ENCODE measurements at regions not wholly inside any gene's neighbourhood (a gene's known extent, or its start where the extent isn't known, plus 50 kb on each side); places are given as distances from the start of the nearest gene placed in this dataset.
"Not testable (repeated sequence)": the region's sequence is repeated elsewhere in the genome, so short reads cannot be mapped to it uniquely, and the experiment has no call there.

GRCh38 chr1:95893921-95894320 lies 659.9 kb downstream of the RWDD3 start:
- no peaks in the 10 kb centered on the region for H3K27me3 ChIP-seq (ENCODE audit: control insufficient read depth, insufficient read depth, low read length)
- WGBS (ENCODE audit: insufficient coverage): 96% methylated on average over 2 of the region's 2 CpGs
- no peaks in the 10 kb centered on the region for H3K27me3 Mint-ChIP-seq (ENCODE audit: low read depth in 2 of 2)
- intact Hi-C loops (cut with micrococcal nuclease): no loop called here
- H3K36me3 Mint-ChIP-seq: peaks cover 3% of the 10 kb centered on the region
- H3K9me3 Mint-ChIP-seq: peaks cover 10 to 18% of the 10 kb centered on the region in 2 donors
- no peak overlapping the region for H3K27ac Mint-ChIP-seq
- H3K4me3 Mint-ChIP-seq: no peak overlapping the region
- ATAC-seq (no peak), DNase-seq (no peak)
- no peaks in the 10 kb centered on the region for H3K4me1 ChIP-seq (ENCODE audit: control insufficient read depth, insufficient read depth, low read length)
- TF ChIP-seq CTCF (IDR thresholded peaks at IDR 0.05): no peak
- H3K4me1 Mint-ChIP-seq: no peaks in the 10 kb centered on the region
- no peak overlapping the region for H3K27ac ChIP-seq (ENCODE audit: low read length)
- no peak overlapping the region for H3K4me3 ChIP-seq (ENCODE audit: low read length)
- peaks cover 4% of the 10 kb centered on the region for H3K9me3 ChIP-seq (ENCODE audit: control insufficient read depth, insufficient read depth, low read length)
- no peaks in the 10 kb centered on the region for H3K36me3 ChIP-seq (ENCODE audit: control insufficient read depth, insufficient read depth, low read length)

- intact Hi-C loops (cut with micrococcal nuclease): no loop called here
- Histone ChIP-seq H3K27ac (ENCODE audit: low read length) (no peak overlapping the region), H3K4me1 (ENCODE audit: control insufficient read depth, insufficient read depth, low read length) (no peaks in the 10 kb centered on the region), H3K4me3 (ENCODE audit: low read length) (no peak overlapping the region), H3K36me3 (ENCODE audit: control insufficient read depth, insufficient read depth, low read length) (no peaks in the 10 kb centered on the region), H3K27me3 (ENCODE audit: control insufficient read depth, insufficient read depth, low read length) (no peaks in the 10 kb centered on the region), H3K9me3 (ENCODE audit: control insufficient read depth, insufficient read depth, low read length) (no peaks in the 10 kb centered on the region)
- Mint-ChIP-seq H3K27me3 (ENCODE audit: low read depth in 2 of 2) (no peaks in the 10 kb centered on the region), H3K4me3 (no peak overlapping the region), H3K9me3 (peaks cover 10 to 23% of the 10 kb centered on the region in 2 donors), H3K4me1 (no peaks in the 10 kb centered on the region), H3K36me3 (peaks cover 6% of the 10 kb centered on the region), H3K27ac (no peak overlapping the region)
- WGBS (ENCODE audit: insufficient coverage): 78% methylated on average over 2 of the region's 2 CpGs
- TF ChIP-seq CTCF (IDR thresholded peaks at IDR 0.05): no peak
- DNase-seq (no peak), ATAC-seq (no peak)
Observed at GRCh38 chr1:95903060-95903459, 669.0 kb downstream of the RWDD3 start.

- no peak for ATAC-seq
- Histone ChIP-seq H3K27ac (ENCODE audit: low read length) (no peak overlapping the region), H3K4me1 (ENCODE audit: control insufficient read depth, insufficient read depth, low read length) (no peaks in the 10 kb centered on the region), H3K4me3 (ENCODE audit: low read length) (no peak overlapping the region), H3K9me3 (ENCODE audit: control insufficient read depth, insufficient read depth, low read length) (no peaks in the 10 kb centered on the region), H3K36me3 (ENCODE audit: control insufficient read depth, insufficient read depth, low read length) (no peaks in the 10 kb centered on the region), H3K27me3 (ENCODE audit: control insufficient read depth, insufficient read depth, low read length) (no peaks in the 10 kb centered on the region)
- peaks cover 15 to 29% of the 10 kb centered on the region in 2 donors for H3K9me3 Mint-ChIP-seq
- TF ChIP-seq CTCF (IDR thresholded peaks at IDR 0.05): no peak
- no peaks in the 10 kb centered on the region for H3K36me3 Mint-ChIP-seq
- no peaks in the 10 kb centered on the region for H3K27me3 Mint-ChIP-seq (ENCODE audit: low read depth in 2 of 2)
- H3K4me1 Mint-ChIP-seq: no peaks in the 10 kb centered on the region
- intact Hi-C loops (cut with micrococcal nuclease): no loop called here
- H3K4me3 Mint-ChIP-seq: no peak overlapping the region
- DNase-seq: no peak
- 71% methylated on average over 1 of the region's 1 CpG for WGBS (ENCODE audit: insufficient coverage)
- no peak overlapping the region for H3K27ac Mint-ChIP-seq
Observed at GRCh38 chr1:95905818-95906395, 671.9 kb downstream of the RWDD3 start.

- WGBS (ENCODE audit: insufficient coverage): 87% methylated on average over 3 of the region's 3 CpGs
- H3K4me1 Mint-ChIP-seq; DNase-seq; H3K4me3 Mint-ChIP-seq; H3K27ac Mint-ChIP-seq; H3K27me3 ChIP-seq (ENCODE audit: control insufficient read depth, insufficient read depth, low read length); H3K4me1 ChIP-seq (ENCODE audit: control insufficient read depth, insufficient read depth, low read length); H3K27me3 Mint-ChIP-seq (ENCODE audit: low read depth in 2 of 2); ATAC-seq; intact Hi-C loops (cut with micrococcal nuclease); H3K9me3 ChIP-seq (ENCODE audit: control insufficient read depth, insufficient read depth, low read length); H3K27ac ChIP-seq (ENCODE audit: low read length); H3K4me3 ChIP-seq (ENCODE audit: low read length); H3K36me3 ChIP-seq (ENCODE audit: control insufficient read depth, insufficient read depth, low read length): not testable (repeated sequence)
- Mint-ChIP-seq H3K36me3 (peaks cover 11% of the 10 kb centered on the region), H3K9me3 (peaks cover 15 to 30% of the 10 kb centered on the region in 2 donors)
Observed at GRCh38 chr1:95911739-95912138, 677.7 kb downstream of the RWDD3 start.
